ENCODE measurements at regions not wholly inside any gene's neighbourhood (a gene's known extent, or its start where the extent isn't known, plus 50 kb on each side); places are given as distances from the start of the nearest gene placed in this dataset.
A peak's percentile ranks its signal among the peaks of the same experiment; 100 is the strongest.

DNA sequence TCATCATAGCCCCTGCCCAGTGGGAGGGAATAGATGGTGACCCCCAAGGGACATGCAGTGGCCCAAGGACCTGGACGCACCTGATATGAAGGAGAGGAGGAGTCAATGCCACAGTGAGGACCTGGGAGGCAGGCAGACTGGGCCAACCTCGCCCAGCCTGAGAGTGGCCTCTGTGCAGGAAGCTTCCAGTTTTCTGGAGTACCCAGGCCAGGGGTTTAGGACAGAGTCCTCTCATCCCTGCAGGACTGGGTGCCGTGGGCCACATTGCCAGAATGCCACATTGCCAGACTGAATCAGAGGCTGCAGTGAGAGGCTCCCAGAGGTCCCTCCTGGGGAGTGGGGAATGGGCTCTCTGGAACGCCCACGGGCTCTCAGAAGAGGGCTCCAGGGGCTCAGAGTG lies 82.9 kb upstream of the VSTM2B start:
- no peak overlapping the region for H2AFZ ChIP-seq (ENCODE audit: insufficient read depth, low read depth, low read length, poor library complexity, severe bottlenecking)
- no peaks in the 10 kb centered on the region for H3K79me2 ChIP-seq (ENCODE audit: insufficient read depth, low read length)
- H3K27me3 Mint-ChIP-seq (ENCODE audit: low read depth in 3 of 3): peaks cover 0 to 2% (median 0%) of the 10 kb centered on the region in 3 donors
- no peak for DNase-seq
- no peaks in the 10 kb centered on the region for H3K4me1 Mint-ChIP-seq
- no peak overlapping the region for H3K27ac ChIP-seq (ENCODE audit: low read depth in 1 of 2, low read length in 2 of 2)
- H4K20me1 ChIP-seq (ENCODE audit: insufficient read depth, low read length): no peaks in the 10 kb centered on the region
- intact Hi-C loops (cut with micrococcal nuclease): no loop called here
- no peak overlapping the region for H3K9ac ChIP-seq (ENCODE audit: insufficient read depth, low read length, poor library complexity, severe bottlenecking)
- peaks cover 5 to 43% of the 10 kb centered on the region in 2 donors for H3K9me3 ChIP-seq (replicated peaks in 1 of 2; ENCODE audit: control insufficient read depth in 1 of 2, insufficient read depth in 1 of 2, low read length in 2 of 2)
- H3K27me3 ChIP-seq (ENCODE audit: control insufficient read depth in 2 of 2, insufficient read depth in 2 of 2, low read length in 2 of 2): no peaks in the 10 kb centered on the region
- no peak overlapping the region for H3K4me3 ChIP-seq (replicated peaks in 1 of 3; ENCODE audit: low read depth in 2 of 3, low read length in 3 of 3)
- H3K4me2 ChIP-seq (replicated peaks; ENCODE audit: extremely low read depth, low read length, poor library complexity, severe bottlenecking): no peak overlapping the region
- H3K4me1 ChIP-seq (ENCODE audit: control insufficient read depth in 1 of 2, insufficient read depth in 2 of 2, low read length in 2 of 2): no peaks in the 10 kb centered on the region
- H3K4me3 Mint-ChIP-seq: no peak overlapping the region
- H3K27ac Mint-ChIP-seq: no peak overlapping the region
- 91% methylated on average over 4 of the region's 5 CpGs for WGBS (ENCODE audit: insufficient coverage)
- H3K36me3 Mint-ChIP-seq: no peaks in the 10 kb centered on the region
- H3K9me3 Mint-ChIP-seq: peaks cover 10 to 45% (median 29%) of the 10 kb centered on the region in 7 donors
- no peaks in the 10 kb centered on the region for H3K36me3 ChIP-seq (replicated peaks in 1 of 2; ENCODE audit: control insufficient read depth in 1 of 2, insufficient read depth in 2 of 2, low read length in 2 of 2)
- TF ChIP-seq, protein P1, sequence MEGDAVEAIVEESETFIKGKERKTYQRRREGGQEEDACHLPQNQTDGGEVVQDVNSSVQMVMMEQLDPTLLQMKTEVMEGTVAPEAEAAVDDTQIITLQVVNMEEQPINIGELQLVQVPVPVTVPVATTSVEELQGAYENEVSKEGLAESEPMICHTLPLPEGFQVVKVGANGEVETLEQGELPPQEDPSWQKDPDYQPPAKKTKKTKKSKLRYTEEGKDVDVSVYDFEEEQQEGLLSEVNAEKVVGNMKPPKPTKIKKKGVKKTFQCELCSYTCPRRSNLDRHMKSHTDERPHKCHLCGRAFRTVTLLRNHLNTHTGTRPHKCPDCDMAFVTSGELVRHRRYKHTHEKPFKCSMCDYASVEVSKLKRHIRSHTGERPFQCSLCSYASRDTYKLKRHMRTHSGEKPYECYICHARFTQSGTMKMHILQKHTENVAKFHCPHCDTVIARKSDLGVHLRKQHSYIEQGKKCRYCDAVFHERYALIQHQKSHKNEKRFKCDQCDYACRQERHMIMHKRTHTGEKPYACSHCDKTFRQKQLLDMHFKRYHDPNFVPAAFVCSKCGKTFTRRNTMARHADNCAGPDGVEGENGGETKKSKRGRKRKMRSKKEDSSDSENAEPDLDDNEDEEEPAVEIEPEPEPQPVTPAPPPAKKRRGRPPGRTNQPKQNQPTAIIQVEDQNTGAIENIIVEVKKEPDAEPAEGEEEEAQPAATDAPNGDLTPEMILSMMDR (IDR thresholded peaks at IDR 0.05): no peak

DNA sequence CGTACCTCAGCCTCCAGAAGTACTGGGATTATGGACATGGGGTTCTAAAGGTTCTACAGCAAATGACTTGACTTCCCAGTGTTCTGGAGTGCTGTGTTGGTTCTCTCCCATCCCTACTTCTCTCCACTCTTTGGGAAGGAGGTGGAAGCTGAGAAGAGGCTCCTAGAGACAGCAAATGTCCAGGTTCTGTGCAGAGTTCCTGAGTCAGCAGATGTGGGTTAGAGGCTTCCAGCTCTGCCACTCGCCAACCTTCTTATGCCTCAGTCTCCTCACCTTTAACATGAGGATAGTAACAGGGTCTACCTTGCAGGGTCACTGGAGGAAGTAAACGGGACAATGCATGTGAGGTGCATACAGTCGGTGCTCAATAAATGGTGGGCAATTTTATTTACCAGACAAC lies 80.5 kb upstream of the VSTM2B start:
- no peak overlapping the region for H3K9ac ChIP-seq (ENCODE audit: insufficient read depth, low read length, poor library complexity, severe bottlenecking)
- no peak overlapping the region for H3K4me3 ChIP-seq (replicated peaks in 1 of 3; ENCODE audit: low read depth in 2 of 3, low read length in 3 of 3)
- no peak overlapping the region for H3K4me3 Mint-ChIP-seq
- H3K27ac Mint-ChIP-seq: peak overlapping the region in 1 of 7 donors; percentile 20
- no peak overlapping the region for H2AFZ ChIP-seq (ENCODE audit: insufficient read depth, low read depth, low read length, poor library complexity, severe bottlenecking)
- intact Hi-C loops (cut with micrococcal nuclease): no loop called here
- no peaks in the 10 kb centered on the region for H3K36me3 Mint-ChIP-seq
- peaks cover 12 to 44% (median 27%) of the 10 kb centered on the region in 7 donors for H3K9me3 Mint-ChIP-seq
- TF ChIP-seq, protein P1 (IDR thresholded peaks at IDR 0.05): no peak
- H3K4me1 Mint-ChIP-seq: no peaks in the 10 kb centered on the region
- no peak for DNase-seq
- 100% methylated on average over 2 of the region's 4 CpGs for WGBS (ENCODE audit: insufficient coverage)
- no peaks in the 10 kb centered on the region for H3K79me2 ChIP-seq (ENCODE audit: insufficient read depth, low read length)
- no peaks in the 10 kb centered on the region for H4K20me1 ChIP-seq (ENCODE audit: insufficient read depth, low read length)
- no peak overlapping the region for H3K4me2 ChIP-seq (replicated peaks; ENCODE audit: extremely low read depth, low read length, poor library complexity, severe bottlenecking)
- no peaks in the 10 kb centered on the region for H3K27me3 ChIP-seq (ENCODE audit: control insufficient read depth in 2 of 2, insufficient read depth in 2 of 2, low read length in 2 of 2)
- H3K4me1 ChIP-seq (ENCODE audit: control insufficient read depth in 1 of 2, insufficient read depth in 2 of 2, low read length in 2 of 2): no peaks in the 10 kb centered on the region
- H3K9me3 ChIP-seq (replicated peaks in 1 of 2; ENCODE audit: control insufficient read depth in 1 of 2, insufficient read depth in 1 of 2, low read length in 2 of 2): peaks cover 5 to 41% of the 10 kb centered on the region in 2 donors
- H3K36me3 ChIP-seq (replicated peaks in 1 of 2; ENCODE audit: control insufficient read depth in 1 of 2, insufficient read depth in 2 of 2, low read length in 2 of 2): no peaks in the 10 kb centered on the region
- no peaks in the 10 kb centered on the region for H3K27me3 Mint-ChIP-seq (ENCODE audit: low read depth in 3 of 3)
- no peak overlapping the region for H3K27ac ChIP-seq (ENCODE audit: low read depth in 1 of 2, low read length in 2 of 2)

Data from CD14-positive monocyte (primary cell).